GM21423 (cell line): ENCODE measurements at regions not wholly inside any gene's neighbourhood (a gene's known extent, or its start where the extent isn't known, plus 50 kb on each side); places are given as distances from the start of the nearest gene placed in this dataset.
"Not testable (repeated sequence)": the region's sequence is repeated elsewhere in the genome, so short reads cannot be mapped to it uniquely, and the experiment has no call there.

Experiments used
- ATAC-seq: cut with Tn5 transposase; IDR thresholded peaks from one replicate; pipeline ENCODE4 v1.9.1; 2021; ENCODE audit warnings: mild to moderate bottlenecking, moderate library complexity; ENCODE audit not compliant: unreplicated experiment

- no peak for ATAC-seq
These were observed 52.8 kb upstream of the ADGRE5 start for GRCh38 chr19:14328406-14328805.

GRCh38 chr19:14327061-14327460, 54.2 kb upstream of the ADGRE5 start:
- not testable (repeated sequence) for ATAC-seq

- no peak for ATAC-seq
These were observed 55.4 kb upstream of the ADGRE5 start for GRCh38 chr19:14325863-14326262.

GRCh38 chr19:14325134-14325533, 56.1 kb upstream of the ADGRE5 start:
- ATAC-seq = no peak

GRCh38 chr19:14322889-14323463, 58.3 kb upstream of the ADGRE5 start:
- ATAC-seq = no peak

- ATAC-seq = no peak
These were observed 61.0 kb upstream of the ADGRE5 start for GRCh38 chr19:14320253-14320652.

GRCh38 chr19:14319720-14320119, 61.5 kb upstream of the ADGRE5 start:
- ATAC-seq = not testable (repeated sequence)

- no peak for ATAC-seq
These were observed 62.4 kb upstream of the ADGRE5 start for GRCh38 chr19:14318873-14319272.

GRCh38 chr19:14317157-14317556, 64.1 kb upstream of the ADGRE5 start:
- no peak for ATAC-seq

GRCh38 chr19:14315433-14315832, 65.8 kb upstream of the ADGRE5 start:
- no peak for ATAC-seq

GRCh38 chr19:14310055-14310454, 71.2 kb upstream of the ADGRE5 start:
- no peak for ATAC-seq

GRCh38 chr19:14305706-14306105, 75.5 kb upstream of the ADGRE5 start:
- no peak for ATAC-seq

GRCh38 chr19:14301150-14301549, 80.1 kb upstream of the ADGRE5 start:
- no peak for ATAC-seq

GRCh38 chr19:14300303-14300702, 80.9 kb upstream of the ADGRE5 start:
- ATAC-seq = no peak

- not testable (repeated sequence) for ATAC-seq
These were observed 81.9 kb upstream of the ADGRE5 start for GRCh38 chr19:14299224-14299827.

GRCh38 chr19:14297883-14298576, 83.2 kb upstream of the ADGRE5 start:
- ATAC-seq = not testable (repeated sequence)

- not testable (repeated sequence) for ATAC-seq
These were observed 86.3 kb upstream of the ADGRE5 start for GRCh38 chr19:14294974-14295373.

GRCh38 chr19:14293816-14294170, 87.5 kb upstream of the ADGRE5 start:
- not testable (repeated sequence) for ATAC-seq

GRCh38 chr19:14293101-14293815, 87.3 kb upstream of the ADGRL1 start:
- not testable (repeated sequence) for ATAC-seq

GRCh38 chr19:14289810-14290209, 83.8 kb upstream of the ADGRL1 start:
- ATAC-seq = not testable (repeated sequence)

- not testable (repeated sequence) for ATAC-seq
These were observed 81.9 kb upstream of the ADGRL1 start for GRCh38 chr19:14287837-14288236.

- not testable (repeated sequence) for ATAC-seq
These were observed 80.6 kb upstream of the ADGRL1 start for GRCh38 chr19:14286594-14286993.
